H1 (cell line): ENCODE measurements at regions not wholly inside any gene's neighbourhood (a gene's known extent, or its start where the extent isn't known, plus 50 kb on each side); places are given as distances from the start of the nearest gene placed in this dataset.
A peak's percentile ranks its signal among the peaks of the same experiment; 100 is the strongest.

Experiments
- BACH1 ChIP-seq: IDR thresholded peaks from 2 replicates; pipeline ENCODE4 v1.6.1; 2012; ENCODE audit warnings: low read length, improper control_type of control experiment
- CBX5 ChIP-seq: fragments of 300-800, 300-1000 bp; sonication (generic); IDR thresholded peaks from 2 replicates; pipeline ENCODE4 v1.7.1; 2016; ENCODE audit warnings: antibody characterized with exemption, low read length, low read depth
- CEBPB ChIP-seq: IDR thresholded peaks from 2 replicates; pipeline ENCODE4 v1.6.1; 2012; ENCODE audit warnings: low read depth, low read length
- CTCF ChIP-seq, 3 experiments: IDR thresholded peaks; 1 replicate in 2 of 3; 2 replicates in 1 of 3; pipeline versions ENCODE4 v1.5.1 to v1.6.1; 2011; ENCODE audit warnings: low read length in 3 of 3, mild to moderate bottlenecking in 3 of 3, inconsistent platforms in 2 of 3, low read depth in 1 of 3, moderate library complexity in 1 of 3; ENCODE audit not compliant: insufficient read depth in 1 of 3; ENCODE audit errors: control extremely low read depth in 1 of 3
- FOSL1 ChIP-seq: IDR thresholded peaks from 2 replicates; pipeline ENCODE4 v1.6.1; 2011; ENCODE audit warnings: mild to moderate bottlenecking, low read depth, low read length, moderate library complexity; ENCODE audit not compliant: insufficient read depth
- GTF2F1 ChIP-seq: IDR thresholded peaks from 2 replicates; pipeline ENCODE4 v1.6.1; 2012; ENCODE audit warnings: low read depth, low read length, improper control_type of control experiment, borderline replicate concordance
- NRF1 ChIP-seq: IDR thresholded peaks from 2 replicates; pipeline ENCODE4 v1.6.1; 2011; ENCODE audit warnings: mild to moderate bottlenecking, low read depth, low read length, improper control_type of control experiment
- POU5F1 ChIP-seq: IDR thresholded peaks from 2 replicates; pipeline ENCODE4 v1.6.1; 2011; ENCODE audit warnings: low read depth, mild to moderate bottlenecking, low read length, moderate library complexity
- SAP30 ChIP-seq: fragments of 300-600 bp; sonication (generic); IDR thresholded peaks from 2 replicates; pipeline ENCODE4 v1.7.1; 2012; ENCODE audit warnings: low read length, moderate library complexity, mild to moderate bottlenecking, inconsistent platforms; ENCODE audit not compliant: insufficient read depth, insufficient replicate concordance
- SP1 ChIP-seq: IDR thresholded peaks from 2 replicates; pipeline ENCODE4 v1.6.1; 2011; ENCODE audit warnings: low read depth, low read length
- SP4 ChIP-seq: IDR thresholded peaks from 2 replicates; pipeline ENCODE4 v1.6.1; 2012; ENCODE audit warnings: low read length, inconsistent platforms

- peak; percentile 79 to 97 (median 96) for TF ChIP-seq CTCF (IDR thresholded peaks at IDR 0.05; ENCODE audit: control extremely low read depth in 1 of 3, insufficient read depth in 1 of 3, low read depth in 1 of 3, low read length in 3 of 3)
- TF ChIP-seq FOSL1 = no peak
- TF ChIP-seq SAP30 = no peak
- TF ChIP-seq BACH1 = no peak
- TF ChIP-seq POU5F1 = no peak
- 0 out of 2 replicates have a peak, but pooled peaks have one; percentile 39 for TF ChIP-seq SP4
- TF ChIP-seq CBX5 = no peak
- no peak for TF ChIP-seq NRF1
- TF ChIP-seq CEBPB = no peak
- no peak for TF ChIP-seq GTF2F1
- TF ChIP-seq SP1 = no peak
Observed at GRCh38 chr15:79184465-79184892, 93.9 kb upstream of the RASGRF1 start (continued).
